OCI-LY7 (cell line): ENCODE measurements at regions not wholly inside any gene's neighbourhood (a gene's known extent, or its start where the extent isn't known, plus 50 kb on each side); places are given as distances from the start of the nearest gene placed in this dataset.

Experiments
- EZH2phosphoT487 ChIP-seq: fragments of 200-600 bp; sonication (generic); IDR thresholded peaks from 2 replicates; pipeline ENCODE4 v1.6.1; 2018; ENCODE audit warnings: low read depth, borderline replicate concordance, mild to moderate bottlenecking, mixed run types, antibody characterized with exemption, low read length, moderate library complexity, mixed read lengths
- TF ChIP-seq, protein P1 (sequence below): fragments of 200-600 bp; sonication (generic); conservative IDR thresholded peaks from 2 replicates; pipeline ENCODE4 v1.5.1; 2014; ENCODE audit warnings: mild to moderate bottlenecking, antibody characterized with exemption, low read length, moderate library complexity, mixed read lengths

DNA sequence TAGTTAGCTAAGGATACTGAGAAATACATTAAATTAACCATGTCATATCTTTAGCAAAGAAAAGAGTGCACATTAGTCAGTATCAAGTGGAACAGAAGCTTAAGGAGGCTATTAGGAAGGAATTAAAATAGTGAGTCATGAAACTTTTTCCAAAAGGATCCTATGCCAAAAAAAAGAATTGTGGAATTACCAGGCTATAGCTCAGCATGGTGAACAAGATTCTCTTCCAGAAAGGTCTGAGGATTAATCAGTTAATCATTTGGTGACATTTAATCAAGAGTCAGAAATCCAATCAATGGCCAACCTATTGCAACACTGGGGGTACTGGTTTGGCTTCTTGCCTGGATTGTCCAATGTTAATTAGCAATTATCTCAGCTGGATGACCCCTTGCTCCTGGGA lies 244.5 kb upstream of the NMUR2 start:
- TF ChIP-seq, protein P1, sequence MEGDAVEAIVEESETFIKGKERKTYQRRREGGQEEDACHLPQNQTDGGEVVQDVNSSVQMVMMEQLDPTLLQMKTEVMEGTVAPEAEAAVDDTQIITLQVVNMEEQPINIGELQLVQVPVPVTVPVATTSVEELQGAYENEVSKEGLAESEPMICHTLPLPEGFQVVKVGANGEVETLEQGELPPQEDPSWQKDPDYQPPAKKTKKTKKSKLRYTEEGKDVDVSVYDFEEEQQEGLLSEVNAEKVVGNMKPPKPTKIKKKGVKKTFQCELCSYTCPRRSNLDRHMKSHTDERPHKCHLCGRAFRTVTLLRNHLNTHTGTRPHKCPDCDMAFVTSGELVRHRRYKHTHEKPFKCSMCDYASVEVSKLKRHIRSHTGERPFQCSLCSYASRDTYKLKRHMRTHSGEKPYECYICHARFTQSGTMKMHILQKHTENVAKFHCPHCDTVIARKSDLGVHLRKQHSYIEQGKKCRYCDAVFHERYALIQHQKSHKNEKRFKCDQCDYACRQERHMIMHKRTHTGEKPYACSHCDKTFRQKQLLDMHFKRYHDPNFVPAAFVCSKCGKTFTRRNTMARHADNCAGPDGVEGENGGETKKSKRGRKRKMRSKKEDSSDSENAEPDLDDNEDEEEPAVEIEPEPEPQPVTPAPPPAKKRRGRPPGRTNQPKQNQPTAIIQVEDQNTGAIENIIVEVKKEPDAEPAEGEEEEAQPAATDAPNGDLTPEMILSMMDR: no peak
- no peak for TF ChIP-seq EZH2phosphoT487
